CD4-positive, CD25-positive, alpha-beta regulatory T cell (primary cell): ENCODE measurements at regions not wholly inside any gene's neighbourhood (a gene's known extent, or its start where the extent isn't known, plus 50 kb on each side); places are given as distances from the start of the nearest gene placed in this dataset.

Experiments
- ATAC-seq, 2 donors: fragments of 150-1000 bp; cut with Tn5 transposase; one replicate each; pipeline ENCODE4 v1.10.0; 2021; ENCODE audit warnings: low read depth in 2 of 2, moderate number of reproducible peaks in 2 of 2, moderate library complexity in 1 of 2
- DNase-seq, 3 donors: peaks; one replicate each; pipeline versions ENCODE4 v3.0.0 to v3.0.0-alpha.2; 2012 to 2022; ENCODE audit warnings: mixed read lengths in 1 of 3
- H3K27ac ChIP-seq: one replicate; pipeline ENCODE4 v1.7.0; 2013; ENCODE audit warnings: mild to moderate bottlenecking, low read length; ENCODE audit not compliant: insufficient read depth, poor library complexity, severe bottlenecking
- H3K27me3 ChIP-seq: one replicate; pipeline ENCODE4 v1.7.0; 2013; ENCODE audit warnings: low read length; ENCODE audit not compliant: control insufficient read depth, insufficient read depth
- H3K36me3 ChIP-seq: one replicate; pipeline ENCODE4 v1.7.0; 2013; ENCODE audit warnings: mild to moderate bottlenecking, low read length, moderate library complexity; ENCODE audit not compliant: control insufficient read depth, insufficient read depth
- H3K4me1 ChIP-seq: 2 replicates; pipeline ENCODE4 v1.7.0; 2013; ENCODE audit warnings: mild to moderate bottlenecking, low read length; ENCODE audit not compliant: insufficient read depth, control insufficient read depth, poor library complexity, severe bottlenecking
- H3K4me3 ChIP-seq: one replicate; pipeline ENCODE4 v1.7.0; 2013; ENCODE audit warnings: low read depth, mild to moderate bottlenecking, low read length, moderate library complexity
- H3K9me3 ChIP-seq, 2 experiments: 1 replicate in 1 of 2; 2 replicates in 1 of 2; pipeline ENCODE4 v1.7.0; 2013; ENCODE audit warnings: low read length in 2 of 2, mild to moderate bottlenecking in 1 of 2, moderate library complexity in 1 of 2; ENCODE audit not compliant: control insufficient read depth in 2 of 2
- H3K27ac Mint-ChIP-seq, 3 donors: one replicate each; pipeline ENCODE4 v1.8.0; 2020 to 2022; ENCODE audit warnings: mild to moderate bottlenecking in 3 of 3, mixed read lengths in 3 of 3, moderate library complexity in 2 of 3
- H3K27me3 Mint-ChIP-seq: one replicate; pipeline ENCODE4 v1.8.0; 2022; ENCODE audit warnings: mild to moderate bottlenecking, mixed read lengths
- H3K36me3 Mint-ChIP-seq: one replicate; pipeline ENCODE4 v1.8.0; 2020; ENCODE audit warnings: mixed read lengths
- H3K4me1 Mint-ChIP-seq, 4 donors: one replicate each; pipeline ENCODE4 v1.8.0; 2020 to 2022; ENCODE audit warnings: mixed read lengths in 4 of 4, mild to moderate bottlenecking in 1 of 4
- H3K4me3 Mint-ChIP-seq, 4 donors: one replicate each; pipeline ENCODE4 v1.8.0; 2020 to 2022; ENCODE audit warnings: mild to moderate bottlenecking in 4 of 4, mixed read lengths in 4 of 4, moderate library complexity in 3 of 4
- H3K9me3 Mint-ChIP-seq, 7 donors: one replicate each; pipeline ENCODE4 v1.8.0; 2020 to 2022; ENCODE audit warnings: mixed read lengths in 7 of 7, mild to moderate bottlenecking in 3 of 7, moderate library complexity in 2 of 7

- Histone ChIP-seq H3K4me3 (no peak overlapping the region), H3K4me1 (no peaks in the 10 kb centered on the region), H3K27me3 (no peaks in the 10 kb centered on the region), H3K9me3 (no peaks in the 10 kb centered on the region), H3K27ac (no peak overlapping the region), H3K36me3 (no peaks in the 10 kb centered on the region)
- no peak overlapping the region for H3K4me3 Mint-ChIP-seq
- no peak for ATAC-seq
- H3K4me1 Mint-ChIP-seq, result no peaks in the 10 kb centered on the region
- no peak for DNase-seq
- H3K9me3 Mint-ChIP-seq, result peaks cover 0 to 16% (median 3%) of the 10 kb centered on the region in 7 donors
- H3K27ac Mint-ChIP-seq, result no peak overlapping the region
- H3K36me3 Mint-ChIP-seq, result no peaks in the 10 kb centered on the region
- no peaks in the 10 kb centered on the region for H3K27me3 Mint-ChIP-seq
Measured at GRCh38 chr5:104628911-104629310, 1066.3 kb upstream of the NUDT12 start.

- H3K9me3 ChIP-seq, result no peaks in the 10 kb centered on the region
- no peaks in the 10 kb centered on the region for H3K36me3 Mint-ChIP-seq
- H3K4me3 ChIP-seq, result no peak overlapping the region
- no peak overlapping the region for H3K27ac ChIP-seq
- no peaks in the 10 kb centered on the region for H3K27me3 ChIP-seq
- ATAC-seq (no peak), DNase-seq (no peak)
- H3K4me3 Mint-ChIP-seq, result no peak overlapping the region
- no peaks in the 10 kb centered on the region for H3K4me1 Mint-ChIP-seq
- H3K27me3 Mint-ChIP-seq, result no peaks in the 10 kb centered on the region
- H3K27ac Mint-ChIP-seq, result no peak overlapping the region
- no peaks in the 10 kb centered on the region for H3K36me3 ChIP-seq
- H3K4me1 ChIP-seq, result no peaks in the 10 kb centered on the region
- peaks cover 1 to 16% (median 3%) of the 10 kb centered on the region in 7 donors for H3K9me3 Mint-ChIP-seq
Measured at GRCh38 chr5:104626122-104626521, 1063.5 kb upstream of the NUDT12 start.

GRCh38 chr5:104612005-104612404 is 1049.4 kb upstream of the NUDT12 start:
- Mint-ChIP-seq H3K27me3 (no peaks in the 10 kb centered on the region), H3K27ac (no peak overlapping the region), H3K4me1 (no peaks in the 10 kb centered on the region), H3K4me3 (no peak overlapping the region), H3K36me3 (no peaks in the 10 kb centered on the region), H3K9me3 (peaks cover 0 to 14% (median 6%) of the 10 kb centered on the region in 7 donors)
- DNase-seq (no peak), ATAC-seq (no peak)
- Histone ChIP-seq H3K27ac (no peak overlapping the region), H3K4me3 (no peak overlapping the region), H3K36me3 (no peaks in the 10 kb centered on the region), H3K9me3 (no peaks in the 10 kb centered on the region), H3K27me3 (no peaks in the 10 kb centered on the region), H3K4me1 (no peaks in the 10 kb centered on the region)

GRCh38 chr5:104611135-104611767 is 1048.7 kb upstream of the NUDT12 start:
- ATAC-seq, result no peak

DNA sequence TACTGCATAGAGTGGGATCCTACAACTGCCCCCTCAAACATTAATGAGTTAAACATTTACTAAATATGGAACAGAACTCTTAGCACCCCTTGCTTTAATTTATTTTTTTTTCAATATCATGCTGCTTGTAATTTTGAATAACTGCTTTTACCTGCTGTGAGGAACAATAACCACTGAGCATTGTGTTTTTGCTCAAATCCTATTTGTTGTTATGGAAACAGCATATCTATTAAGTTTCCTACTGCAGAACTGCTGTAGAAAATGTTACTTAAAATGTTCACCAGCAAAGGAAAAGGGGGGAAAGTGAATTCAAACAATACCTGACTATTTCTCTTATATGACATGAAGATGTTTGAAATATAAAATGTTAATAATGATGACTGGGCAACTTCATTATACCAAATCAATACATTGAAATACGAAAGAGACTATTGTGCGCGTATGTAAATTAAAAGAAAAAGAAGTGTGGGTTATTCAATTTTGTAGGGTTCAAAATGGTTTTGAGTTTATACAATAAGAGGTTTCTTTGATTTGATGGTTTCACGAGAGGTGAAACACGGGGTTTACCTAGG is 1043.8 kb upstream of the NUDT12 start:
- Histone ChIP-seq H3K4me3 (no peak overlapping the region), H3K27me3 (no peaks in the 10 kb centered on the region), H3K4me1 (no peaks in the 10 kb centered on the region), H3K36me3 (no peaks in the 10 kb centered on the region), H3K27ac (no peak overlapping the region), H3K9me3 (no peaks in the 10 kb centered on the region)
- Mint-ChIP-seq H3K9me3 (peaks cover 0 to 14% (median 7%) of the 10 kb centered on the region in 7 donors), H3K36me3 (no peaks in the 10 kb centered on the region), H3K27ac (no peak overlapping the region), H3K27me3 (no peaks in the 10 kb centered on the region), H3K4me1 (no peaks in the 10 kb centered on the region), H3K4me3 (no peak overlapping the region)
- ATAC-seq (no peak), DNase-seq (no peak)

More at GRCh38 chr5:104611135-104611767, 1048.7 kb upstream of the NUDT12 start:
- Histone ChIP-seq H3K4me3 (no peak overlapping the region), H3K27ac (no peak overlapping the region), H3K36me3 (no peaks in the 10 kb centered on the region), H3K27me3 (no peaks in the 10 kb centered on the region), H3K4me1 (no peaks in the 10 kb centered on the region), H3K9me3 (no peaks in the 10 kb centered on the region)
- H3K27me3 Mint-ChIP-seq, result no peaks in the 10 kb centered on the region
- no peak overlapping the region for H3K4me3 Mint-ChIP-seq
- H3K4me1 Mint-ChIP-seq, result no peaks in the 10 kb centered on the region
- H3K27ac Mint-ChIP-seq, result no peak overlapping the region
- DNase-seq, result no peak
- H3K9me3 Mint-ChIP-seq, result peaks cover 0 to 12% (median 6%) of the 10 kb centered on the region in 7 donors
- H3K36me3 Mint-ChIP-seq, result no peaks in the 10 kb centered on the region

- no peak overlapping the region for H3K4me3 ChIP-seq
- no peaks in the 10 kb centered on the region for H3K4me1 ChIP-seq
- Mint-ChIP-seq H3K36me3 (no peaks in the 10 kb centered on the region), H3K27ac (no peak overlapping the region), H3K27me3 (no peaks in the 10 kb centered on the region), H3K9me3 (peaks cover 2 to 19% (median 6%) of the 10 kb centered on the region in 7 donors), H3K4me1 (no peaks in the 10 kb centered on the region), H3K4me3 (no peak overlapping the region)
- DNase-seq (no peak), ATAC-seq (no peak)
- H3K27ac ChIP-seq, result no peak overlapping the region
- peaks cover 0 to 7% of the 10 kb centered on the region in 2 experiments for H3K9me3 ChIP-seq
- no peaks in the 10 kb centered on the region for H3K36me3 ChIP-seq
- H3K27me3 ChIP-seq, result no peaks in the 10 kb centered on the region
Measured at GRCh38 chr5:104599726-104600125, 1037.1 kb upstream of the NUDT12 start.

DNA sequence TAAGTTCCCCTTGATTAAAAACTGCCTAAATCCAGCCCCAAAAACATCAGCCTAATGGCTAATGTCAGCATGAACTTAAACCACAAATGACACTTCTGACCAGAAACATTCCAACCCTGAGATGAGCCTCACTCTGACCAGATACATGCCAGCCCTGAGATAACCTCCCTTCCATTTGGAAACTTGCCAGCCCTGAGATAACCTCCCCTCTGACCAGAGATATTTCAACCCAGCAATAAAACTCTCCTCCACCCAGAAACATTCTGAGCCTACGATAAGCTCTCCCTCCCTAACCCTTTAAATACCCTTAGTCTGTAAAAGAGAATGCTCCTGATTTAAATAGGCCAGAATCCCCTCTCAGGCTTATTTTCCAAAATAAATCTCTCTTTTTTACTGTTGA is 1035.7 kb upstream of the NUDT12 start:
- Mint-ChIP-seq H3K27me3 (no peaks in the 10 kb centered on the region), H3K9me3 (peaks cover 2 to 16% (median 8%) of the 10 kb centered on the region in 7 donors), H3K4me1 (no peaks in the 10 kb centered on the region), H3K4me3 (no peak overlapping the region), H3K27ac (no peak overlapping the region), H3K36me3 (no peaks in the 10 kb centered on the region)
- H3K4me3 ChIP-seq, result no peak overlapping the region
- H3K27ac ChIP-seq, result no peak overlapping the region
- no peak for DNase-seq
- no peaks in the 10 kb centered on the region for H3K4me1 ChIP-seq
- H3K36me3 ChIP-seq, result no peaks in the 10 kb centered on the region
- H3K9me3 ChIP-seq, result peaks cover 0 to 7% of the 10 kb centered on the region in 2 experiments
- no peaks in the 10 kb centered on the region for H3K27me3 ChIP-seq
- no peak for ATAC-seq

DNA sequence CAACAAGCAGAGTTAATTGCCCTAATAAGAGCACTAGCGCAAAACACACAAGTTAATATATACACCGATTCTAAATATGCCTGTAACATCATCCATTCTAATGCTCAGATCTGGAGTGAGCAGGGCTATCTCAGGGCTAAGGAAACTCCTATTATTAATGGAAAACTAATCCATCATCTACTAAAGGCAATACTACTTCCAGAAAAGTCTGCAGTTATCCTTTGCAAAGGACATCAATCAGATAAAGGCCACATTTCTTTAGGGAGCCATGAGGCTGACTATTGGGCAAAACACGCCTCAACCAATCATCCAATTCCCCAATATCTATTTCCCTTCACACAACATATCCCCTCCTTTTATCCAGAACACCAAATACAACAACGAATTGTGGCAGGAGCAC is 1032.3 kb upstream of the NUDT12 start:
- H3K36me3 Mint-ChIP-seq, result no peaks in the 10 kb centered on the region
- Histone ChIP-seq H3K27me3 (no peaks in the 10 kb centered on the region), H3K4me3 (no peak overlapping the region), H3K27ac (no peak overlapping the region), H3K4me1 (no peaks in the 10 kb centered on the region), H3K36me3 (no peaks in the 10 kb centered on the region), H3K9me3 (peaks cover 0 to 11% of the 10 kb centered on the region in 2 experiments)
- no peak overlapping the region for H3K4me3 Mint-ChIP-seq
- H3K4me1 Mint-ChIP-seq, result no peaks in the 10 kb centered on the region
- H3K9me3 Mint-ChIP-seq, result peaks cover 2 to 25% (median 10%) of the 10 kb centered on the region in 7 donors
- DNase-seq, result no peak
- ATAC-seq, result no peak
- H3K27ac Mint-ChIP-seq, result no peak overlapping the region
- no peaks in the 10 kb centered on the region for H3K27me3 Mint-ChIP-seq
